ACC112 (cell line): ENCODE measurements at regions not wholly inside any gene's neighbourhood (a gene's known extent, or its start where the extent isn't known, plus 50 kb on each side); places are given as distances from the start of the nearest gene placed in this dataset.

Experiments used
- H2AFZ ChIP-seq: fragments of 200-600 bp; sonication (generic); one replicate; pipeline ENCODE4 v1.6.0; 2017; ENCODE audit warnings: antibody characterized with exemption, low read length; ENCODE audit not compliant: unreplicated experiment
- H3K27ac ChIP-seq: fragments of 200-600 bp; sonication (generic); 2 replicates; pipeline ENCODE4 v1.5.1; 2014; ENCODE audit warnings: low read depth, mild to moderate bottlenecking, antibody characterized with exemption, low read length, moderate library complexity
- H3K27me3 ChIP-seq: fragments of 200-600 bp; sonication (generic); 2 replicates; pipeline ENCODE4 v1.6.1; 2014; ENCODE audit warnings: mild to moderate bottlenecking, antibody characterized with exemption, low read length, moderate library complexity, mixed read lengths; ENCODE audit not compliant: insufficient read depth
- H3K36me3 ChIP-seq: fragments of 200-600 bp; sonication (generic); 2 replicates; pipeline ENCODE4 v1.6.1; 2016; ENCODE audit warnings: mild to moderate bottlenecking, antibody characterized with exemption, low read length, moderate library complexity, mixed read lengths; ENCODE audit not compliant: insufficient read depth
- H3K4me1 ChIP-seq: fragments of 200-600 bp; sonication (generic); one replicate; pipeline ENCODE4 v1.6.1; 2016; ENCODE audit warnings: low read length, mixed read lengths; ENCODE audit not compliant: insufficient read depth, unreplicated experiment, control insufficient read depth
- H3K4me3 ChIP-seq: fragments of 200-600 bp; sonication (generic); 2 replicates; pipeline ENCODE4 v1.5.1; 2014; ENCODE audit warnings: mild to moderate bottlenecking, low read depth, low read length
- H3K79me2 ChIP-seq: fragments of 200-600 bp; sonication (generic); one replicate; pipeline ENCODE4 v1.6.0; 2016; ENCODE audit warnings: low read length; ENCODE audit not compliant: control insufficient read depth, unreplicated experiment, insufficient read depth

- peaks cover 58% of the 10 kb centered on the region for H3K4me1 ChIP-seq
- no peak overlapping the region for H3K4me3 ChIP-seq
- H2AFZ ChIP-seq = no peak overlapping the region
- no peaks in the 10 kb centered on the region for H3K79me2 ChIP-seq
- peak overlapping the region; percentile 39 for H3K27ac ChIP-seq
- H3K36me3 ChIP-seq = no peaks in the 10 kb centered on the region
- no peaks in the 10 kb centered on the region for H3K27me3 ChIP-seq
These were observed 125.8 kb upstream of the LNX1 start for GRCh38 chr4:53717064-53717549.

- H3K4me3 ChIP-seq = no peak overlapping the region
- no peaks in the 10 kb centered on the region for H3K79me2 ChIP-seq
- peaks cover 59% of the 10 kb centered on the region for H3K4me1 ChIP-seq
- H2AFZ ChIP-seq = peak overlapping the region; percentile 35
- no peaks in the 10 kb centered on the region for H3K27me3 ChIP-seq
- H3K27ac ChIP-seq = peak overlapping the region; percentile 39
- no peaks in the 10 kb centered on the region for H3K36me3 ChIP-seq
These were observed 125.3 kb upstream of the LNX1 start for GRCh38 chr4:53716471-53717063.

- Histone ChIP-seq H3K4me3 (no peak overlapping the region), H3K27me3 (no peaks in the 10 kb centered on the region), H3K79me2 (no peaks in the 10 kb centered on the region), H2AFZ (peak overlapping the region; percentile 35), H3K36me3 (no peaks in the 10 kb centered on the region), H3K27ac (peak overlapping the region; percentile 66), H3K4me1 (peaks cover 63% of the 10 kb centered on the region)
These were observed 124.7 kb upstream of the LNX1 start for GRCh38 chr4:53716011-53716410.

- H3K4me3 ChIP-seq = peak overlapping the region; percentile 69
- no peaks in the 10 kb centered on the region for H3K36me3 ChIP-seq
- peaks cover 64% of the 10 kb centered on the region for H3K4me1 ChIP-seq
- H2AFZ ChIP-seq = peak overlapping the region; percentile 35
- peak overlapping the region; percentile 66 for H3K27ac ChIP-seq
- H3K27me3 ChIP-seq = no peaks in the 10 kb centered on the region
- H3K79me2 ChIP-seq = no peaks in the 10 kb centered on the region
These were observed 123.2 kb upstream of the LNX1 start for GRCh38 chr4:53714236-53715140.

GRCh38 chr4:53713767-53714166, 122.5 kb upstream of the LNX1 start:
- H3K36me3 ChIP-seq = no peaks in the 10 kb centered on the region
- H3K79me2 ChIP-seq = no peaks in the 10 kb centered on the region
- peak overlapping the region; percentile 14; the same call in 1 of the 2 replicates for H3K27ac ChIP-seq
- peaks cover 67% of the 10 kb centered on the region for H3K4me1 ChIP-seq
- H2AFZ ChIP-seq = no peak overlapping the region
- H3K4me3 ChIP-seq = no peak overlapping the region
- no peaks in the 10 kb centered on the region for H3K27me3 ChIP-seq

- no peaks in the 10 kb centered on the region for H3K36me3 ChIP-seq
- peak overlapping the region; percentile 14; the same call in 1 of the 2 replicates for H3K27ac ChIP-seq
- no peak overlapping the region for H2AFZ ChIP-seq
- H3K27me3 ChIP-seq = no peaks in the 10 kb centered on the region
- no peaks in the 10 kb centered on the region for H3K79me2 ChIP-seq
- peaks cover 67% of the 10 kb centered on the region for H3K4me1 ChIP-seq
- no peak overlapping the region for H3K4me3 ChIP-seq
These were observed 122.0 kb upstream of the LNX1 start for GRCh38 chr4:53713296-53713695.

- H2AFZ ChIP-seq = peak overlapping the region; percentile 7
- peak overlapping the region; percentile 32 for H3K27ac ChIP-seq
- peaks cover 67% of the 10 kb centered on the region for H3K4me1 ChIP-seq
- H3K4me3 ChIP-seq = no peak overlapping the region
- H3K36me3 ChIP-seq = no peaks in the 10 kb centered on the region
- H3K27me3 ChIP-seq = no peaks in the 10 kb centered on the region
- no peaks in the 10 kb centered on the region for H3K79me2 ChIP-seq
These were observed 121.2 kb upstream of the LNX1 start for GRCh38 chr4:53712408-53713020.

GRCh38 chr4:53711926-53712325, 120.6 kb upstream of the LNX1 start:
- peak overlapping the region; percentile 7 for H2AFZ ChIP-seq

GRCh38 chr4:53709693-53710092, 118.4 kb upstream of the LNX1 start:
- no peaks in the 10 kb centered on the region for H3K79me2 ChIP-seq
- peaks cover 61% of the 10 kb centered on the region for H3K4me1 ChIP-seq
- no peak overlapping the region for H3K27ac ChIP-seq
- no peak overlapping the region for H3K4me3 ChIP-seq
- no peaks in the 10 kb centered on the region for H3K36me3 ChIP-seq
- no peaks in the 10 kb centered on the region for H3K27me3 ChIP-seq
- no peak overlapping the region for H2AFZ ChIP-seq

More at GRCh38 chr4:53711926-53712325, 120.6 kb upstream of the LNX1 start:
- Histone ChIP-seq H3K27me3 (no peaks in the 10 kb centered on the region), H3K27ac (peak overlapping the region; percentile 32), H3K79me2 (no peaks in the 10 kb centered on the region), H3K4me1 (peaks cover 66% of the 10 kb centered on the region), H3K4me3 (no peak overlapping the region), H3K36me3 (no peaks in the 10 kb centered on the region)

GRCh38 chr4:53707491-53707890, 116.2 kb upstream of the LNX1 start:
- Histone ChIP-seq H3K79me2 (no peaks in the 10 kb centered on the region), H3K4me1 (peaks cover 53% of the 10 kb centered on the region), H3K4me3 (no peak overlapping the region), H3K27me3 (no peaks in the 10 kb centered on the region), H3K27ac (no peak overlapping the region), H3K36me3 (no peaks in the 10 kb centered on the region), H2AFZ (no peak overlapping the region)
